COLO668 (cell line): ENCODE measurements at regions not wholly inside any gene's neighbourhood (a gene's known extent, or its start where the extent isn't known, plus 50 kb on each side); places are given as distances from the start of the nearest gene placed in this dataset.

ENCODE experiments used
- DNase-seq: peaks from one replicate; lab custom pipeline; 2025; ENCODE audit not compliant: unreplicated experiment; lab: John Stamatoyannopoulos, UW

DNA sequence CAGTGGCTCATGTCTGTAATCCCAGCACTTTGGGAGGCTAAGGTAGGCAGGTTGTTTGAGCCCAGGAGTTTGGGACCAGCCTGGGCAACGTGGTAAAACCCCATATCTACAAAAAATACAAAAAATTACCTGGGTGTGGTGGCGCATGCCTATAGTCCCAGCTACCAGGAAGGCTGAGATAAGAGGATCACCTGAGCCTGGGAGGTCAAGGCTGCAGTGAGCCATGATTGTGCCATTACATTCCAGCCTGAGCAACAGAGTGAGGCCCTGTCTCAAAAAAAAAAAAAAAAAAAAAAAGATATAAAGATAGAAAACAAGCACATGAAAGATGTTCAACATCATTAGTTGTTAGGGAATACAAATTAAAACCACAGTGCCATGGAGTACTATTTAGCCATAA lies 65.3 kb upstream of the UGP2 start:
- no peak for DNase-seq

DNA sequence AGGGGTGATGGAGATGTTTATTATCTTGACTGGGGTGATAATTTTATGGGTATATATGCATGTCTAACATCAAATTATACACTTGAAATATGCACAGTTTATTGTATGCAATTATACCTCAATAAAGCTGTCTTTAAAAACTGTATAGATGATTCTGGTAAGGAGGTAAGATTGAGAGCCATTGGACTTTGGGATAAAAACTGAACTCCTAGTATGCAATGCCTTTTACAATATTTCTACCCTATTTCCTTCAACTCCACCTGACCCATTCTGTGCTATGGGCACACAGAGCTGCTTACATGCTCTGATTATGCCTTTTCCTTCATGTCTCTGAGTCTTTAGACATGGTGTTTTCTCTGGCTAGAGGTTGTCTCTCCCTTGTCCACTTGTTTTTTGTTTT lies 63.9 kb upstream of the UGP2 start:
- no peak for DNase-seq

DNA sequence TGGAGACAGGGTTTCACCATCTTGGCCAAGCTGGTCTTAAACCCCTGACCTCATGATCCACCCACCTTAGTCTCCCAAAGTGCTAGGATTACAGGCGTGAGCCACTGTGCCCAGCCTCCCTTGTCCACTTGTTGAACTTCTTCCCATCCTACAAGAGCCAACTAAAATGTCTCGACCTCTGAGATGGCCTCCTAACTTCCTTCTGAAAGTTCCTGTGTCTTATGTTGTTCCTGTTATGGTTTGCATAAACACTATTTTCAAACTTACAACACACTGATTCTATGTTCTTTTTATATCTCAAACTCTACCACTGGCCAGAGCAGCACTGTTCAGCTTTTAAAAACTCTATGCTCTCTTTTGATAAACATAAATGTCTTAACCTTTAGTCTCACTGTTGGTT lies 63.3 kb upstream of the UGP2 start:
- DNase-seq = no peak

DNA sequence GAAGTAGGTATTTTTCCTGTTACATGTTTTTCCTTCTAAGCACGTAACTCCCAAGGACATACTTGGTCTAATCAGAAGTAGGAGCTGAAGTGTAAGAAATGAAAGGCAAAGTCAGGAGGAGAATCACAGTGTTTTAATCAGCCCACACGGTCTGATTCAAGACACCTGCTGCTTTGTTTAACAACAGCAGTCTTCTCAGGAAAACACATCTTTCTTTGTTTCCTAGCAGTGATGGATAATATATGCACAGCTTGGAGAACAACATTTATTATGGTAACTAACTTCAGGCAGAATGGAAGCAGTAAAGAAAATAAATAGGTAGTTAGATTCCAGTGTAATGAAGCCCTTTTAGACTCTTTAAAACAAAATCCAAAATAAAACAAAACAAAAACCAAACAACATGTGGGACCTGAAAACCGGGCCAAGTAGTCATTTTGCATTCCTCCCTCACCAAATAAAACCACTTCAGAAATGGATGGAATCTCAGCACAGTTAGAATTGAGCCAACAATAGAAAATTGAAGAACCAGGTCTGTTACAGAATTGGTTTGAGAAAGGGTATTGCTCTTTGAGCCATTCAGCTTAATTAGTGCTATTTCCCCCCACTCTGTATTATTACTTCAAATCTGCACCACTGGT lies 61.1 kb upstream of the UGP2 start:
- DNase-seq = no peak

DNA sequence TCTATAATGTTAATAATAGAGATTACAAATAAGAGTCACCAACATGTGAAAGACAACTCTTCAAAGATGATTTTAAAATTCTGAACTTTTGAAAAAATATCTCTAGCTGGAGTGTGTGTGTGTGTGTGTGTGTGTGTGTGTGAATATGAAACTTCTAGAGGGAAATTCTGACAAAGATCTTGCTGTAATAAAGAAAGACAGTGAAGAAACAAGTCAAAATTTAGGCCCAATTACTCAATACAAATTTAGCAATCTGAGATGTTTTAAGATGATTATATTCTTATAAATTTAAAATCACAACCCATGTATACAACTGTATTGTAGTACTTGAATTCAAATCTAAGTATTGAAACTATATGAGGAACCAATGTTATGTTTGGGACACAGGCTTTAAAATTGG lies 57.2 kb upstream of the UGP2 start:
- DNase-seq = no peak

DNA sequence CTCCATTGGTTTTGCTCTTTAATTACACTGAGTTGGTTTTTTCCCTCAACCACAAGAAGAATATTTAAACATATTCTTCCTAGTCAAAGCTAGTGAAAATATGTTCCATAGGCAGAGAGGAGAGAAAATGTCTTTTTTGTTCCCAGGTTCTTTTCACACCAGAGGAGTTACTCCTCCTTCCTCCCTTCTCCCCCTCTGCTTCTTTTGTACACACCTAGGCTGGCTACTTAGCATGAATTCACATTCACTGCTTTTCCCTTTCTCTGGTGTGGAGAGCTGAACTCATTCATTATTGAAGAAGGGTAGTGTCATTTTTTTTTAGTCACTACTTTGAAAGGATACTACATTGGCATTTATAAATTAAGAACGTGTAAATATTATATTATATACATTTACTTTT lies 56.6 kb upstream of the UGP2 start:
- DNase-seq = no peak

DNA sequence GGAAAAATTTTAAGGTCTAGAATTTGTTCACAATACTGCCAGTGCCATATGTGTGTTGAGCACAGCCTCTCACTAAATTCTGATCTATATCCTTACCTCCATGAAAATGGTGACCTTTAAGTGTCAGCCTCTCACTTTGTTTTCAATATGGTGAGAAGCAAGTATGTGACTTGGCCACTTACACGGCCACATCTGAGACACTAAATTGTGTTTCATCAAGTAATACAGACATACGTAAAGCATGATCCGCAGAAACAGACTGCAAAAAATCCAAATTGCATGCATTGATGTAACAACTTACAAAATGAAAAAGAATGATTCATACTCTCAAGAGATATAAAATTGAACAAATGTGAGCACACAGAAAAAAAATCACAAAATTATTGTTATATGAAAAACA lies 55.2 kb upstream of the UGP2 start:
- no peak for DNase-seq

DNA sequence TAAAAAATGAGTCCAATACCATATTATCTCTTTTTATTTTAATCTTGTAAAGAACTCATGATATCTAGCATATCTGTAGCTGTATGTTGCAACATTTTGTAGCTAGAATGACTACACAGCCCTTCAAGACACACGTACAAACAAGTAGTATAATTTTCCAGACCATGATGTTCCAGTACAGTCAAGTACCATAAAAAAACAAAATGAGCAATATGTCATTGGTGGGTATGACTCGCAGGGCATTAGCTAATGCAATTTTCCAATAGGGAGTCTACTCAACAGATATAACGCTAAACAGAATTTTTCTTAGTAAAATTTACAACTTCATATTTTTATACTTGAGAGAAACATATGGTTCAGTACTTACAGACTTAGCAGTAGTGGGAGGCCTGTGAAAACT lies 53.6 kb upstream of the UGP2 start:
- DNase-seq = no peak

DNA sequence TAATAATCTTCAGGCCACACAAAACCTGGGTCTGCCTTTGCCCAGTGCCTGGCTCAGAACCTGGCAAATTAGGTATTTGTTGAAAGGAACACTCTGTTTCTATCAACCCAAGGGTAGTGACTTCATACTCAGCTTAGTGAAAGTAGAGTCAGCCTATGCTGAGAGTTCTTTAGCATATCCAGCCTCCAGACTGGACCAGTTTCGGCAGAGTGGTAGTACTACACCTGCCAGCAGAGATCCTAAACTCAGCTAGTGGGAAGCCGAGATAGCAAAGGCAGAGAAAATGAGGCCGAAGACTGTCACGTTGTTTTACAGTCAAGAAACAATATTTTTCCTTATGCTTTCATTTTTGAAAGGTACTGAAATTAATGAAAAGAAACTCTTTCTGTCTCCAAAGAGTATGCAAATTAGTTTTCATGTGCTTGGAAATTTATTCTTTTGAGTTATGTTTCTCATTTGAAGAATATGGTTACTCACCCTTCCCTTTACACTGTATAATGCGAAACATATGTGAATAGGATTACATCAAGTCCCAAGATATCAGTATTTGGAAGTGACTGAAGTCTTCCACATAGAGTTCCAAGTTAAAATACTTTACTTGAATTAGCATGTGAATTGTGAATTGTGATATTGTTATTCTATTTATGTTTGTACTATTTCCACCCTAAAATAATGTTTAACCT lies 52.2 kb upstream of the UGP2 start:
- no peak for DNase-seq

DNA sequence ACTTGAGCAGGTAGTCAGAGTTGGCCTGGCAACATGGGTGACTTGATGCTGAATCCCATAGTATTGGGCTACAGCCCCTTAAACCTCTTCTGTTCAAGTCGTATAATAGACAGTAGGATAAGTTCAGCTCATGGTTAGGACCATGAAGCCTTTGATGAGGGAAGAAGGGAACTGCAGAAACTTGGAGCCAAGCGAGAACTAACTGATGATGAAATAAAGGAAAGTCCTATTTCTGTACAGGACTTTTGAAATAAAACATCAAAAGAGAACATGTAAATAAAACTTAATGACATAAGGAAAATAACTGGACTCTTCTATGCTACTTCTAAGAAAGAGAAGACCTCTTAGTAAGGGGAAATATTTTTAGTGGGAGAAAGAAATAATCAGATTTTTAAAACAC lies 51.2 kb upstream of the UGP2 start:
- no peak for DNase-seq

DNA sequence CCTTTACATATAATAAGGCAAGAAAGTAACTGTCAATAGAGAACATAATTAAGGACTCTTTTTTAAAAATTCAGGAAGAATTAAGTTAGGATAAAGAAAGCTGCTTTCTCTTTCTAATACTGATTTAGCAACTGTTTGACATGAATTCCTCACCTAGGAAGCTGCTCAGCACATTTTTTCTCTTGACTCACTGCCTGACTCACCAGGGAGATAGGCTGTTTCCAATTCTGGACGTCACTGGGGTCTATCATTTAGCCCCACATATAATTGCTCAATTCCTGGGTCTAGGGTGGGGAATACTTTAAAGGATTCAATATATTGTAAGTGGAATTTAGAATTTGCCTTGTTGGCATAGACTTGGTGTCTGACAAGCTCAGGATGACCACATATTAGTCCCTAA lies 50.8 kb upstream of the UGP2 start:
- no peak for DNase-seq

DNA sequence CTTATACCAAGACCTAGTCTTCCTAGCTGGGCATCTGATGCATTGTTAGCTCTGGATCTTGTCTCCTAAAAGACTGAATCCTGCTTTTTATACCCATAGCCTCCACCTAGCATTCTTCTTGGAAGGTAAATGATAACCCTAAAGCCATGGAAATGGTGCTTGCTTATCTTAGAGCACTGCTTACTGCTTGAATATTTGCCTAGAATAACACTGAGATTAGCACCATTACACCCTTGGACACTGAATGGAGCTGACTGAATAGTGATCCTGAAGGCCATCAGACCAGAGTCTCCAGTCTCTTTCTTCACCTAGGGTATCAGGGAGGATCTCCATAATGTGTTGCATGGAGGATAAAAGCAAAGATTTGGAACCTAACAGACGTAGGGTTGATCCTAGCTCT lies 50.3 kb upstream of the UGP2 start:
- DNase-seq = no peak
